Amniotic epithelial cell (primary cell): ENCODE measurements at regions not wholly inside any gene's neighbourhood (a gene's known extent, or its start where the extent isn't known, plus 50 kb on each side); places are given as distances from the start of the nearest gene placed in this dataset.
A peak's percentile ranks its signal among the peaks of the same experiment; 100 is the strongest.
"Not testable (repeated sequence)": the region's sequence is repeated elsewhere in the genome, so short reads cannot be mapped to it uniquely, and the experiment has no call there.

Experiments used
- DNase-seq: peaks from one replicate; pipeline ENCODE4 v3.0.0-alpha.2; 2010; ENCODE audit warnings: low read depth

GRCh38 chr9:108039012-108039411 is 549.4 kb upstream of the KLF4 start:
- no peak for DNase-seq

DNA sequence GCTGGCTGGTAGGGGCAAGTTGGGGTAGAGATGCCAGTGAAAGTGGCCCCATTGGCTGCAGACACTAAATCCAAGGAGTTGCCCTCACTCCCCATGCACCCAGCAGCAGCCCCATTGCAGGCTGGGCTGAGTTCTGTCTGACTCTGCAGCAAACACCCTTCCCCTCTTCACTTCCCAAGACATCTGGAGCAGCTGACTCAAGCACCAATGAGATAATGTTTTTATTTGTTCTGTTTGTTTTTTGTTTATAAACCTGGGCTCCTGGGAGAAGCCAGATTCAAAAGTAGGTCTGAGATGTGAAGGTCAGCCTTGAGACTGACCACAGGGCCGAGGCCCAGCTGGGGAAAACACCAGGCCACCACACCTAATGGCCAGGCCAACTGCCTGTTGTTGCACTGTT is 545.9 kb upstream of the KLF4 start:
- DNase-seq, result peak; percentile 28

DNA sequence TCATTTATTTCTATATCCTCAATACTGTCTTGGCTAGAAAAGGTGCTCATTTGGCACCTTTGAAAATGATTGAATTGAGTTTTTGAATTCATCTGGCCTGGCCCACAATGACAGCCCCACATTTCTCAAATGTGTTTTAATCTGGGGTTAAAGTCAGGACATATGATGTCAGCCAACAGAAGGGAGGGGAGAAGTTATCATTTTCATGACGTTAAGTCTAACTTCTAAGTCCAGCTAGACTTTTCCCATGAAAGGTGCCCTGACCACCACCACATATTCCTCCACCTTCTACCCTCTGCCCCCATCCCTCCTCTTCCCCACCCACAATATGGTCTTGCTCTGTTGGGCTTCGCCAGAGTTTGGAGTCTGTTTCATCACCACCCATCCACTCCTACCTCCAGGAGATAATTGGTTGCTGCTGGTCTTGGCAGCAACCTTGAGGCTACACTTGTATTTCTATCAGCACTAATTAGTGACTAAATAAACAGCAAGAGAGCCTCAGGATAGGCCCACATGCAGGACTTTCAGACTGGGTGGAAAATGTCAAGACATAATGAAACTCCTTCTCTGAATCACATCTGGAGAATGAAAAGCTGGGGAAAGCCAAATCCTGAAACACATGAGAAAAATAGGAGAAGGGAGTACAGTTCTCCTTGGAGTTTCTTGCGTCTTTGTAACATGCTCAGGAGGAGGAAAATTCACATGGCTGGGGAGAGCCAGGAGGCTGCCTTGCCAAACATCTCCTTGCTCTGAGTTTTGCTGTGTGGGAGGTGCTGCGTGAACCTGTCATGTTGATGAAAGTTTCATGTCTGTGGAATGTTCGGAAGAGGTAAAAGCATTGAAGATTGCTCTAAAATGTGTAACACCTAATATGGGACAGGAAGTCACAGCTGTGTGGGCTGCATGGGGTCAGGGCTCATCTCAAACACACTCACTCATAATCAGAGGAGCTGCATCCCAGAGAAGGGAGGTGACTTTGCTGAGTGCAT is 544.7 kb upstream of the KLF4 start:
- DNase-seq, result peak; percentile 91

GRCh38 chr9:108032079-108032478 is 542.5 kb upstream of the KLF4 start:
- not testable (repeated sequence) for DNase-seq

DNA sequence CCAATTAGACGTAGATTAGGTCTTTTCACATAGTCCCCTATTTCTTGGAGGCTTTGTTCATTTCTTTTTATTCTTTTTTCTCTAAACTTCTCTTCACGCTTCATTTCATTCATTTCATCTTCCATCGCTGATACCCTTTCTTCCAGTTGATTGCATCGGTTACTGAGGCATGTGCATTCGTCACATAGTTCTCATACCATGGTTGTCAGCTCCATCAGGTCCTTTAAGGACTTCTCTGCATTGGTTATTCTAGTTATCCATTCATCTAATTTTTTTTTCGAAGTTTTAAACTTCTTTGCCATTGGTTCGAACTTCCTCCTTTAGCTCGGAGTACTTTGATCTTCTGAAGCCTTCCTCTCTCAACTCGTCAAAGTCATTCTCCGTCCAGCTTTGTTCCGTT is 541.7 kb upstream of the KLF4 start:
- not testable (repeated sequence) for DNase-seq

GRCh38 chr9:108026718-108027117 is 537.1 kb upstream of the KLF4 start:
- not testable (repeated sequence) for DNase-seq

DNA sequence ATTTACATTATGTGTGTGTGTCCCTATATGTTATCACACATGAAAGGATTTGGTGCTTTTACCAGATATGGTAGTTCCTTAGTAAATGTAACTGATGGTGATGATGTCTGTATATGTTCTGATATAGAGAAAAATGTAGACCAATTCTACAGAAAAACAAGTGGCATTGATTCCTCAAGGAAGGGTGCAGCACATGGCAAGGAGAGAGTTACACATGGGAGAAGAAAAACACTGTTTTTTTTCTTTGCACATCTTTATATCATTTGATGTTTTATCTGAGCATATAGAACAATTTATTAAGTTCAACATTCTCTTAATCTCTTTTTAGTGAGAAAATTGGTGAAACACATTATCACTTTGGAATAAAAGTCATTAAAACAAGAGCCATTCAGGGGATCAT is 535.0 kb upstream of the KLF4 start:
- DNase-seq, result no peak

- DNase-seq, result no peak
These were observed 532.8 kb upstream of the KLF4 start for GRCh38 chr9:108022246-108022935.

DNA sequence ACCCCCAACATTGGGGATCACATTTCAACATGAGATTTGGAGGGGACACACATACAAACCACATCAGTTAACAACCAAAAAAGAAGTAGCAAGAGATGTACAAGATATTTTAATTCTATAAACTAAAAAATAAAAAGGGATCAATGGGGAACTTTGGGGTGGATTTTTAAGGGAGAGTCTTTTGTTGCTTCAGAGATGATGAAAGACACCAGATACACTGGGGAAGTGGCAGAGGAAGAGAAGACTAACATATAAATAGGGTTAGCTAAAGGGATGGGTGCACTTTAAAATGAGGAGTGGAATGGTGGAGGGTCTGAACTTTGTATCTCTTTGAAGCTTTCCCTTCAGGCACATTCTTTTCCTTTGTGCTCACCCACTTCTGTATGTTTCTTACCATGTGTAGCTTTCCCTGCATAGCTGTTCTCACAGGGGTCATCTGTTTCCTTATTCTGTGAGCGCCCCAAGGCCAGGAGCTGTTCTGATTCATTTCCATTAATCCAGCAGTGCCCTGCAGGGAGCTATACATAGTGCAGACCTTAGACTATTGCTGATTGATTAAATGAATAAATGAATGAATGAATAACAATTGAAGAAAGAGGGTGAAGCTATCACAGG is 531.6 kb upstream of the KLF4 start:
- DNase-seq, result no peak

DNA sequence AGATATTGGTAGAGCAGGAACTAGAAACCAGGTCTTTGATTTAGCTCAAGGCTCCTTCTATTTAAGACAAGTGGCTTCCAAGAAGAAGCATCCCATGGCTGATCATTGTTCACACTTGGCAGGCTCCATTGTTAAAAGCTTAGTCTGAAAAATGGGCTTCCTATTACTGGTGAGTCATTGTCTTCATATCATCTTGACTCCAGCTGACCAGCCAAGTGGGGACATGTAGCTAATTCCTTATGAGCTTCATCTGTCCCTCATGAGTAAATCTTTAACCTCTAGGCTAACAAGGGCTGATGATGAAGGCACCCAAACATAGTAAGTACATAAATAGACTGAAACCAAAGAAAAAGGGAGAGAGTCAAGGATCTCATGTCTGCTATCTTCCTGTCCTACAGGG is 530.3 kb upstream of the KLF4 start:
- DNase-seq, result no peak

DNA sequence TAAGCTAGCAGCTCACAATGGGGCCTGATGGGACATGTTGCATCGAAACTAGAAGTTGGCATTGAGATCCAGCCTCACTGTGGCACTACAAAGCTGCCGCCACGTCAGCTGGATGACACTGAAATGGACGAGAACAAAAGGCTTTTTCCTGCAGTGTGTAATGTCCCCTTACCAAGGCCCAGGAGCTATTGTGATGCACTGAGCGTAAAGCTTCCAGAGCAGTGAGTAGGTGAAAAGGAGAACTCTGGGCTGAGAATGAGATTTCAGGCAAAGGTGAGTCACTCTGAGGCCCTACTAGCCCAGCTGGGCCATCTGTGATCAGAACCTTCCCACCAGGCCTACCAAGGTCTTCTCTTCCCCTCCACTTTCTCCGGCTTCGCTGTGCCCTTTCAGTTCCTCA is 528.1 kb upstream of the KLF4 start:
- DNase-seq, result no peak

- DNase-seq, result no peak
These were observed 526.9 kb upstream of the KLF4 start for GRCh38 chr9:108016446-108016845.

- DNase-seq, result no peak
These were observed 526.1 kb upstream of the KLF4 start for GRCh38 chr9:108015690-108016089.

GRCh38 chr9:108014353-108014752 is 524.8 kb upstream of the KLF4 start:
- no peak for DNase-seq

DNA sequence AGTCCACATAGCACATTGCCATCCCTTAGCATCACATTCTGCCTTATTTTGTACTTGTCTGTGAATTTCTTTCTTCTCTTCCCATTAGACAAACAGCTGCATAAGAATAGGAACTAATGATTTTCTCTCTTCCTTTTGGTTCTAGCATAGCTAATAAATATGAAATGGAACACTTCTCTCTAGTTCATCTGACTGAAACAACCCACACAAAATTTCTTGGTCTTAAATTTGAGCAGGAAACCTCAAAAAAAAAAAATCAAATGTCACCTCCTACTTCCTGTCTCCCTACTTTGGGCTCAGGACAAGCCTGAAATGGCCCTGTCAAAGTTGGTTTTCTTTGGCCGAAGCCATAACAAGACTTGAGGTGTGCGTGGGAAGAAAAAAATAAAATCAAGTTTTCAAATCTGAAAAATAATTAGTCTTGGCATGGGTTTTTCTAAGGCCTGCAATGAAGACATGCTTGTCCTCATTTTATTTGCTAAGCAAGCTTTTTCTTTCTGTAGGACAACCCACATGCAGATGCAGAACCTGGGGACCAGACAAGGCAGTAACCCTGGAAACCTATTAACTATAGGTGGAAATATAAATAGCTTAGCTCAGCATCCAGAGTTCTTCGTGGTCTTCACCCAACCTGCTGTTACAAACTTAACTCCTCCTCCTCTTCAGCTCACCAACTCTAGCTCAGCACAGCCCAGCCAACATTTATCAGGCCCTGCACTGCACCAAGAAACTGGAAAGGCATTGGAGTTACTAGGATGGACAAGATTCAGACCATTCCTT is 523.5 kb upstream of the KLF4 start:
- DNase-seq, result no peak

GRCh38 chr9:108012405-108012804 is 522.8 kb upstream of the KLF4 start:
- DNase-seq, result no peak

DNA sequence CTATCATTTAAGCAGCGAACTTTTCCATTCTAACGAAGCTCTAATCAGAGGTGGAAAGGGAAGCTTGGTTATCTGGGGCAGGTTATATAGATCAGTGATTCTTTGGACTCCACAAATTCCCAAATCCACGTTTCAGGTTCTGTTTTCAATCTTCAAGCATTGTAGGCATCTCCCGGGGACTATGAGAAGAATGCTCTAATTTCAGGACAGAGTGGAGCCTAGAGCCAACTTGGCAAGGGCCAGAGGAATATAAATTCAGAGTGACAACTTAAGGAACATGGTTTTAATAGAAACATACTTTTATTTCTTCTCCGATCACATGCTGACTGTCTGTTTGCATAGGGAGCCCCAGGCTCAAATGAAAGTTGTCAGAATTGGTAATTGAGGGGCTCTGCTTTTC is 514.0 kb upstream of the KLF4 start:
- no peak for DNase-seq

DNA sequence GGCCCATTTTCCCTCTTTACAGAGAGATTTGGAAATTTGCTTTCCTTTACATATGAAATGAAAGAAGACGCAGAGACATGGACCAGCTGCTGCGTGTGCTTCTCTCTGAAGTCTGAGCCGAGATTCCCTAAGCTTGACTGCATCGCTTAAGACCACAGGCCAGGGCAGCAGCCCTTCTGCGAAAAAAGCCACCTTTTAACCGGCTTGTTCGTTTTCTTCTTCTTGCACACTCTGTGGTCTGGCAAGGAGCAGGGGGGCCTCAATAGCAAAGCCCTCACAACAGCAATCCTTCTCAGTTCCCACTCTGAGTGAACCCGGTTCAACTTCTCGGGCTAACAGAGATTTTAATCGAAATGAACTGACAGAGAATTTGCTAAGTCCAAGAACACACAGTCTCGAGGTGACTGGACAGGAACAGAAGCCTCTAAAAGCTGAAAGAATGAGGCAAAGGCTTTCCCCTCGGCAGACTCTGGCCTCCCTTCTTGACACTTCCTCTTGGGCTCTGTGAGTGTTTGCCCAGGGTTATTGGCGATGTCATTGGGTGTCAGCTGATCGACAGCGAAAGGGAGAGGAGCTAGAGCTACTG is 512.9 kb upstream of the KLF4 start:
- peak; percentile 10 for DNase-seq

- DNase-seq, result no peak
These were observed 511.7 kb upstream of the KLF4 start for GRCh38 chr9:108001237-108001636.

DNA sequence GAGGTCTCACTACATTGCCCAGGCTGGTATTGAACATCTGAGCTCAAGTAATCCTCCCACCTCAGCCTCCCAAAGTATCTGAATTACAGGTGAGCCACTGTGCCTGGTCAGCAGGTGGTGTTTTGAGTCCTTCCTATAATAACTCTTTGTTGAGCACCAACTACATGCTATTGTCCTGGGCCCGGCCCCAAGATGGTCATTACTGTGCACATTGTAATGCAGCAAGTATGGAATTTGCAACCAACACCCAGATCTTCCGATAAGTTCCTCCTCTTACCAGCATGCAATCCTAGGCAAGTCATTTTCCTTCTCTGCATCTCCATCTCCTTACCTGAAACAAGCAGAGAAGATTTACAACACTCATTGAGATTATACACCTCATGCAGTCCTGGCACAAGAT is 510.3 kb upstream of the KLF4 start:
- DNase-seq, result no peak

DNA sequence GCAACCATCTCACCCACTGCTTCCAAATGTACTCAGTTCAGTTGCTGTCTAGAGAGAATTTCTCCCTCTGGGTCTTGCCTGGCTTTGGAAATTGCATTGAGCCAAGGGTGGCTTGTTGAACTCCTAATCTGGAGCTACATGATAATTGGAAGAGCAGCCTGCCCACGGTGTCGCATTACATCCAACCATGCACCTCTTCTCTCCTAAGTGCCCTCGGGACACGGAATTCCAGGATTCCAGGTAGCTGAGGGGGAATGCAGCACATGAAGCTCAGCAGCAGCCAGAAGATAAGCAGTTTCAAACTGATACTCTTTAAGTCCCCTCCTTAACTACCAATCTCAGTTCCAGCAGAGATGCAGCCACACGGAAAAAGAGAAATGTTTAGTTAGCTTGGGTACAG is 509.4 kb upstream of the KLF4 start:
- DNase-seq, result no peak

DNA sequence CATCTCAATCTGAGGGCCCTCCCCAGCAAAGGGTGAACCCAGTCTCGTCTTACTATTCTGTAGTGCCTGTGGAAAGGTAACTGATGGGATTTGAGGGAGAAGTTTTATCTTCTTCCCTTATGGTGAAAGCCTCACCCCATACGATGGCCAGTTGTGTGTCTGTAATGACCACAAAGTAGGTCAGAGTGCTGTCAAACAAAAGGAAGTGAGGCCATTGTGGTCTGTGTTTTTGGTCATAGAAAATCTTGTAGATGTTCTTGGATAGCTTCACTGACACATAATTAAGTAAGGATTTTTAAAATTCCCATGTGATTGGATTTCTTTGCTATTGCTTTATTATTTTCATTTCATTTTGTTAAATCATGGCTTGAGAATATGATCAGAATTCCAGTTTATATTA is 505.1 kb upstream of the KLF4 start:
- peak; percentile 12 for DNase-seq
